Left lung (tissue), 4 donors: ENCODE measurements at regions not wholly inside any gene's neighbourhood (a gene's known extent, or its start where the extent isn't known, plus 50 kb on each side); places are given as distances from the start of the nearest gene placed in this dataset.

Source experiments
- ATAC-seq: fragments of 200-7000 bp; cut with Tn5 transposase; one replicate; pipeline ENCODE4 v1.9.1; 2020; ENCODE audit warnings: moderate library complexity
- DNase-seq, 4 donors: peaks; one replicate each; pipeline ENCODE4 v3.0.0-alpha.2; 2013 to 2020
- H3K27ac ChIP-seq, 2 donors: fragments of 200-600 bp; sonication (generic) in 1 of 2; one replicate each; pipeline versions ENCODE4 v1.5.0 to v1.8.0; 2020 to 2021
- H3K27me3 ChIP-seq, 2 donors: fragments of 200-600 bp; sonication (generic) in 1 of 2; one replicate each; pipeline versions ENCODE4 v1.5.0 to v1.8.0; 2020 to 2021
- H3K36me3 ChIP-seq, 2 donors: fragments of 200-600 bp; sonication (generic) in 1 of 2; one replicate each; pipeline versions ENCODE4 v1.5.0 to v1.8.0; 2020 to 2021
- H3K4me1 ChIP-seq, 2 donors: fragments of 200-600 bp; one replicate each; pipeline ENCODE4 v1.8.0; 2021
- H3K4me3 ChIP-seq, 2 donors: fragments of 200-600 bp; sonication (generic) in 1 of 2; one replicate each; pipeline versions ENCODE4 v1.5.0 to v1.8.0; 2020 to 2021; ENCODE audit warnings: mild to moderate bottlenecking in 1 of 2
- H3K9me3 ChIP-seq, 2 donors: fragments of 200-600 bp; sonication (generic) in 1 of 2; one replicate each; pipeline versions ENCODE4 v1.5.0 to v1.8.0; 2020 to 2021
- intact Hi-C, 2 donors: fragments of 100-400 bp; cut with DNase I; formaldehyde crosslinking; loops; one replicate each; pipeline versions ENCODE4 v1.11.2 to v1.14.2; 2022
- TF ChIP-seq, protein P1 (sequence below), 2 donors: fragments of 200-600 bp; sonication (generic) in 1 of 2; IDR thresholded peaks; one replicate each; pipeline versions ENCODE4 v1.5.0 to v1.8.0; 2021; ENCODE audit warnings: antibody characterized with exemption in 2 of 2
- donor health status: DM: no; HTN: yes; CAD: no.
- donor health status: DM: no; HTN: no; CAD: no.

DNA sequence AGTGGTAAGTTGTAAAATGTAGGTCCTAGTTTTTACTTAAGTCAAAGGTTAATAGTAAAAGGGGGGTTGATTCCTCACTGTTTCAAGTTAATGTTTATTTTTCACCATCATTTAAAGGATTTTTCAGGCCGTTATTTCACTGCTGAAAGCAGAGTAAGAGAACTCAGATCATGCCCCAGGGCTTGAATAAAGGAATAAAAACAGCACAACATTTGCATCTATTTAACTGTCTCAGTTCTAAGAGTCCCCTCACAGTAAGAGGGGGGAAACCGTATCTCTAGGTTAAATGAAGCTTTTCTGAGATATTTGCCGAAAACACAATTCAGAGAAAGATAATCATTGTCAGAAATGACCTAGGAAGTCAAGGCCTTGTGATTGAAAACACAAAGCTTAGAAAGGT, 138.2 kb upstream of the KCTD1 start:
- Histone ChIP-seq H3K27me3 (no peaks in the 10 kb centered on the region), H3K4me3 (no peak overlapping the region), H3K36me3 (no peaks in the 10 kb centered on the region), H3K4me1 (no peaks in the 10 kb centered on the region), H3K27ac (no peak overlapping the region), H3K9me3 (peaks cover 0 to 2% of the 10 kb centered on the region in 2 donors)
- intact Hi-C loops: no loop called here
- TF ChIP-seq, protein P1, sequence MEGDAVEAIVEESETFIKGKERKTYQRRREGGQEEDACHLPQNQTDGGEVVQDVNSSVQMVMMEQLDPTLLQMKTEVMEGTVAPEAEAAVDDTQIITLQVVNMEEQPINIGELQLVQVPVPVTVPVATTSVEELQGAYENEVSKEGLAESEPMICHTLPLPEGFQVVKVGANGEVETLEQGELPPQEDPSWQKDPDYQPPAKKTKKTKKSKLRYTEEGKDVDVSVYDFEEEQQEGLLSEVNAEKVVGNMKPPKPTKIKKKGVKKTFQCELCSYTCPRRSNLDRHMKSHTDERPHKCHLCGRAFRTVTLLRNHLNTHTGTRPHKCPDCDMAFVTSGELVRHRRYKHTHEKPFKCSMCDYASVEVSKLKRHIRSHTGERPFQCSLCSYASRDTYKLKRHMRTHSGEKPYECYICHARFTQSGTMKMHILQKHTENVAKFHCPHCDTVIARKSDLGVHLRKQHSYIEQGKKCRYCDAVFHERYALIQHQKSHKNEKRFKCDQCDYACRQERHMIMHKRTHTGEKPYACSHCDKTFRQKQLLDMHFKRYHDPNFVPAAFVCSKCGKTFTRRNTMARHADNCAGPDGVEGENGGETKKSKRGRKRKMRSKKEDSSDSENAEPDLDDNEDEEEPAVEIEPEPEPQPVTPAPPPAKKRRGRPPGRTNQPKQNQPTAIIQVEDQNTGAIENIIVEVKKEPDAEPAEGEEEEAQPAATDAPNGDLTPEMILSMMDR (IDR thresholded peaks at IDR 0.05): no peak
- ATAC-seq: no peak
- no peak for DNase-seq

DNA sequence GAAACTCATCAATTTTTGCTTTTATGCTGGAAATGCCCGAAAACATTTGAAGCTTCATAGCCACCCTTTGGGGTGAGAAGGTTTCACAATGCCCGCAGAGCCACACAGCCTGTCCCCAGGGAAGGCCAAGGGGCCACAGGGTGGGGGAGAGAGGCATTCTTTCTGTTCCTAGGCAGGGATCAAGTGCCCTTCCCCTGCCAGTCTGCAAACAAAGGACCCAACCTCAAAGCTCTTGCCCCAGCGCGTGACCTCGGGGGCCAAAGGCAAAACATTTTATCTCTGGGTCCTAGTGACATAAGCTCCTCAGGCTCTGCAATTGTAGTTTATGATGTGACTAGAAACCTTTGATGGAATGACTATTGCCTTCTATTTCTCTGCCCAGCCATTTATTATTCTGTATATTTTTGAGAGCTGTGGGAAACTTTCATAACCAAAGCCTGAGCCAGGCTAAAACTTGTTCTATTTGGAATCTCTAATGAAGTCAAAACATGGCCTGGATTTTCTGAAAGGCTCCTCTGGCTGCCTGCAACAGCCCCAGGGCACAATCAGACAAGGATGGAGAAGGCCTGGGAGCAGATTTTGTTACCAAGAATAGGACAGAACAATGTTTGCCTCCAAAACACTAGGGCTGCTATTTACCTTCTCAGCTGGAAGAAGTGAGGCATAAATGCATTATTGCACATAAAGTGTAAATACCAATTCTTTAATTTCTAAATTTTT, 137.2 kb upstream of the KCTD1 start:
- DNase-seq (peak in 2 of 4 donors; percentile 36 to 50), ATAC-seq (peak; percentile 74)
- no peak overlapping the region for H3K27ac ChIP-seq
- no peaks in the 10 kb centered on the region for H3K4me1 ChIP-seq
- intact Hi-C loops: no loop called here
- TF ChIP-seq, protein P1 (IDR thresholded peaks at IDR 0.05): no peak
- H3K36me3 ChIP-seq: no peaks in the 10 kb centered on the region
- no peaks in the 10 kb centered on the region for H3K9me3 ChIP-seq
- H3K27me3 ChIP-seq: no peaks in the 10 kb centered on the region
- H3K4me3 ChIP-seq: no peak overlapping the region

DNA sequence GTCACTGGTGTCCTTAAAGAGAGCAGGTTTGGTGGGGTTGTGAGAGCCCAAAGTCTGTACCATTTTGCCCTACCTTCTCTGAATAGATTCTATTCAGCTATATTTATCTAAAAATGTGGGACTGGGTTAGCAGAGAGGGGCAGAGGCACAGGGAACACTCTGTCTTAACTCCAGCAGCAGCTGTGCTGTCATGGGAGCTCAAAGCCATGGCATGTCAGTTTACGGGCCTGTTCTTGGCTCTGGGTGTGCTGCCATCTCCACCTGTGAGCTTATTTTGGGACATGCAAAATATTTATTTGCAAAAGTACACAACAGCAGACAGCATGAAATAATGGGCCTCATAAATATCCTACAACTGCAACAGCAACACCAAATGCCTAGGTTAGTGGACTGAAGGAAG, 129.6 kb upstream of the KCTD1 start:
- no peaks in the 10 kb centered on the region for H3K36me3 ChIP-seq
- no peak overlapping the region for H3K27ac ChIP-seq
- intact Hi-C loops: no loop called here
- H3K27me3 ChIP-seq: no peaks in the 10 kb centered on the region
- ATAC-seq (no peak), DNase-seq (no peak)
- no peak overlapping the region for H3K4me3 ChIP-seq
- TF ChIP-seq, protein P1 (IDR thresholded peaks at IDR 0.05): no peak
- H3K4me1 ChIP-seq: no peaks in the 10 kb centered on the region
- no peaks in the 10 kb centered on the region for H3K9me3 ChIP-seq

DNA sequence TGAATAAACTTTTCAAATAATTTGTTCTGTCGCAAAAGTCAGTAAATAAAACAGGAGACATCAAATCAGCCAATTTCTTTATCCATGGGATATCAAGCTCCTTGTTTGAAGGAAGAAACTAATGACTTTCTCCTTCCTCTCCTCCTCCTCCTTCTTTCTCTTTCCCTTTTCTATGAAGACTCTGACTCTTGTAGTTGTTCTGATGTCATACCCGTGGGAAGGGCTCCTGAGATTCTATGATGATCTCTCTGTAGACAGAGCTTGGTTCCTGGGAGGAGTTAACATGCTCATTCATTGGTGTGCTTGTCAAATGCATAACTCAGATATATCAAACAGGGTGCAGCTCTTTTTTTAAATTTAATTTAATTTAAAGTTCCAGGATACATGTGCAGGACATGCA, 118.7 kb upstream of the KCTD1 start:
- H3K36me3 ChIP-seq: no peaks in the 10 kb centered on the region
- H3K4me3 ChIP-seq: no peak overlapping the region
- DNase-seq (no peak), ATAC-seq (no peak)
- peaks cover 0 to 3% of the 10 kb centered on the region in 2 donors for H3K27me3 ChIP-seq
- intact Hi-C loops: no loop called here
- H3K9me3 ChIP-seq: no peaks in the 10 kb centered on the region
- H3K4me1 ChIP-seq: no peaks in the 10 kb centered on the region
- H3K27ac ChIP-seq: no peak overlapping the region
- TF ChIP-seq, protein P1 (IDR thresholded peaks at IDR 0.05): no peak

DNA sequence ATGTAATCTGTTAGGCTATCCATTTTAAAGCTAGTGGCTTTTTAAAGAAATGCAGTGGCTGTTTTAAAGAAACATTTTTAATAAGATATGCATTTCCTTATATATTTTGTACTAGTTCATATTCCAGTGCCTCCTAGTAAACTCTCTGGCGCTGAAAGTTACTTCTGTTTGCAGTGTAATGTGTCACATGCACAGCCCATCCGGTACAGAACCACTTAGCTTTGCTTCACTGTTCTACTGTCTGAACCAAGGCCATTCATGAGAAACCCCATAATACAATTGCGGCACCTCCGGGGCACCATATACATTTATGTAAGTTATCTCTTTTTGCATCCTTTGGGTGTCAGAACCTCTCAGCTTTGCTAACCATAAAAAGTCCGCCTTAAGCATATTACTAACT, 114.6 kb upstream of the KCTD1 start:
- TF ChIP-seq, protein P1 (IDR thresholded peaks at IDR 0.05): no peak
- Histone ChIP-seq H3K27ac (no peak overlapping the region), H3K4me3 (no peak overlapping the region), H3K27me3 (peaks cover 7 to 42% of the 10 kb centered on the region in 2 donors), H3K9me3 (no peaks in the 10 kb centered on the region), H3K36me3 (no peaks in the 10 kb centered on the region), H3K4me1 (peaks cover under 1 to 2% of the 10 kb centered on the region in 2 donors)
- DNase-seq (no peak), ATAC-seq (peak; percentile 47)
- intact Hi-C loops: no loop called here
